ENCODE measurements at regions not wholly inside any gene's neighbourhood (a gene's known extent, or its start where the extent isn't known, plus 50 kb on each side); places are given as distances from the start of the nearest gene placed in this dataset.
A peak's percentile ranks its signal among the peaks of the same experiment; 100 is the strongest.

- no peak overlapping the region for H4K5ac ChIP-seq (ENCODE audit: insufficient read length, low read depth, low read length)
- no peak overlapping the region for H2BK12ac ChIP-seq (ENCODE audit: low read depth, low read length)
- no peak overlapping the region for H2AFZ ChIP-seq (ENCODE audit: low read length)
- no peaks in the 10 kb centered on the region for H3K27me3 ChIP-seq (replicated peaks in 1 of 4; ENCODE audit: control insufficient read depth in 3 of 4, extremely low read depth in 1 of 4, insufficient read depth in 3 of 4, low read length in 3 of 4)
- H3K4ac ChIP-seq (replicated peaks; ENCODE audit: insufficient read length, low read depth, low read length) = no peak overlapping the region
- H2BK20ac ChIP-seq (ENCODE audit: low read length) = no peak overlapping the region
- peaks cover 0 to 23% (median 15%) of the 10 kb centered on the region in 4 experiments; a peak in 5 of 7 replicates for H3K4me1 ChIP-seq (replicated peaks in 1 of 4; ENCODE audit: control insufficient read depth in 3 of 4, insufficient read depth in 4 of 4, low read length in 3 of 4)
- no peak overlapping the region for H3K9ac ChIP-seq (replicated peaks in 1 of 4; ENCODE audit: extremely low read depth in 1 of 4, low read depth in 3 of 4, low read length in 3 of 4)
- DNase-seq (ENCODE audit: low read depth in 1 of 2, low spot score in 2 of 2) (no peak), FAIRE-seq (no peak)
- H3K14ac ChIP-seq (ENCODE audit: insufficient read length) = no peak overlapping the region
- no peak overlapping the region for H3K4me2 ChIP-seq (ENCODE audit: insufficient read depth in 1 of 2, low read depth in 2 of 2, low read length in 2 of 2)
- no peak overlapping the region for H4K91ac ChIP-seq (replicated peaks; ENCODE audit: insufficient read length, low read length)
- H3K4me3 ChIP-seq (ENCODE audit: extremely low read depth in 1 of 4, insufficient read depth in 2 of 4, low read depth in 3 of 4, low read length in 4 of 4) = no peak overlapping the region
- H3K23ac ChIP-seq (ENCODE audit: insufficient read length) = no peak overlapping the region
- H3K36me3 ChIP-seq (ENCODE audit: control insufficient read depth in 2 of 4, insufficient read depth in 4 of 4, low read length in 3 of 4) = peaks cover 0 to 68% (median 32%) of the 10 kb centered on the region in 4 experiments; a peak in 7 of 8 replicates
- WGBS, 2 experiments (ENCODE audit: extremely low coverage in 1 of 2, insufficient coverage in 1 of 2, insufficient read length in 1 of 2, insufficient replicate concordance in 2 of 2, low coverage in 1 of 2, low lambda C conversion rate in 2 of 2, missing lambda C conversion rate in 1 of 2) = 92% methylated on average over 7 of the region's 7 CpGs; no CpG with 5 or more reads in 1 of the 2 experiments
- H2BK5ac ChIP-seq (ENCODE audit: low read depth, low read length) = no peak overlapping the region
- POLR2A ChIA-PET (ENCODE audit: partially characterized antibody) = interaction anchor here (0.8 to 1.7 kb wide), 3 partner anchors 12 to 29 kb away, joined by 3 to 4 read pairs (median 3); no protein-coding TSS in a partner anchor
- CTCF ChIA-PET (ENCODE audit: partially characterized antibody) = interaction anchor here (0.7 to 1.8 kb wide), 3 partner anchors 10 to 261 kb away, joined by 3 to 5 read pairs (median 4); no protein-coding TSS in a partner anchor
- H3K79me1 ChIP-seq (ENCODE audit: low read depth, low read length) = no peaks in the 10 kb centered on the region; the same call in none of the 2 replicates
- no peak overlapping the region for H3K56ac ChIP-seq (replicated peaks; ENCODE audit: insufficient read length, low read depth, low read length)
- H3K9me3 ChIP-seq (ENCODE audit: insufficient read depth in 2 of 2, low read depth in 1 of 2, low read length in 1 of 2) = peaks cover 0 to 7% of the 10 kb centered on the region in 2 experiments; a peak in 2 of 4 replicates
- no peak overlapping the region for H2AK5ac ChIP-seq (ENCODE audit: low read depth, low read length)
- no peak overlapping the region for H2BK120ac ChIP-seq (replicated peaks; ENCODE audit: low read depth, low read length)
- no peak overlapping the region for H3K27ac ChIP-seq (ENCODE audit: low read depth, low read length)
- H3K79me2 ChIP-seq (ENCODE audit: control insufficient read depth in 1 of 2, insufficient read depth in 2 of 2, low read length in 2 of 2) = peaks cover 0 to 45% of the 10 kb centered on the region in 2 experiments; a peak in 2 of 4 replicates
- H3K18ac ChIP-seq (ENCODE audit: extremely low read depth, low read length) = no peak overlapping the region
- peaks cover 13 to 27% of the 10 kb centered on the region in 2 experiments for H4K20me1 ChIP-seq (replicated peaks in 1 of 2; ENCODE audit: control insufficient read depth in 1 of 2, insufficient read depth in 2 of 2, low read length in 2 of 2)
- no peaks in the 10 kb centered on the region; the same call in 1 of the 2 replicates for H3K23me2 ChIP-seq (ENCODE audit: low read depth, low read length)
- H2BK15ac ChIP-seq (ENCODE audit: low read length) = no peak overlapping the region
- no peak overlapping the region for H4K8ac ChIP-seq (ENCODE audit: extremely low read depth, insufficient read depth, low read length)
- TF ChIP-seq CHD1 (IDR thresholded peaks at IDR 0.05; ENCODE audit: low read depth, low read length) (no peak), KDM1A (IDR thresholded peaks at IDR 0.05; ENCODE audit: borderline replicate concordance, low read length) (no peak), EZH2 (IDR thresholded peaks at IDR 0.05; ENCODE audit: low read depth, low read length, severe bottlenecking) (no peak), POLR2A (IDR thresholded peaks at IDR 0.05; ENCODE audit: control extremely low read depth in 1 of 2, low read depth in 2 of 2, low read length in 2 of 2) (peak in 1 of 2 experiments; percentile 70; a peak in 1 of 3 replicates), SIN3A (conservative IDR thresholded peaks at IDR 0.05 in 1 of 2, IDR thresholded peaks at IDR 0.05 in 1 of 2; ENCODE audit: low read depth in 1 of 2, low read length in 2 of 2) (no peak), MAX (IDR thresholded peaks at IDR 0.05) (no peak), SRF (IDR thresholded peaks at IDR 0.05; ENCODE audit: low read depth, low read length) (no peak), SP1 (IDR thresholded peaks at IDR 0.05; ENCODE audit: low read depth, low read length) (no peak), POLR2AphosphoS5 (IDR thresholded peaks at IDR 0.05; ENCODE audit: low read depth, low read length) (peak; percentile 74), BRCA1 (IDR thresholded peaks at IDR 0.05; ENCODE audit: low read depth, low read length) (no peak), EGR1 (IDR thresholded peaks at IDR 0.05; ENCODE audit: borderline replicate concordance, low read depth, low read length) (no peak), HDAC6 (IDR thresholded peaks at IDR 0.05; ENCODE audit: low read depth, low read length) (no peak)
These were observed 491.9 kb downstream of the SIPA1L2 start for GRCh38 chr1:232138044-232138443.

All from H1 (cell line).